ENCODE measurements at regions not wholly inside any gene's neighbourhood (a gene's known extent, or its start where the extent isn't known, plus 50 kb on each side); places are given as distances from the start of the nearest gene placed in this dataset.
"Not testable (repeated sequence)": the region's sequence is repeated elsewhere in the genome, so short reads cannot be mapped to it uniquely, and the experiment has no call there.

GRCh38 chr6:19336579-19336978 is 500.6 kb upstream of the ID4 start:
- no peak for DNase-seq

- no peak for DNase-seq
Measured at GRCh38 chr6:19337101-19337500, 500.1 kb upstream of the ID4 start.

- no peak for DNase-seq
Measured at GRCh38 chr6:19342616-19343015, 494.6 kb upstream of the ID4 start.

DNA sequence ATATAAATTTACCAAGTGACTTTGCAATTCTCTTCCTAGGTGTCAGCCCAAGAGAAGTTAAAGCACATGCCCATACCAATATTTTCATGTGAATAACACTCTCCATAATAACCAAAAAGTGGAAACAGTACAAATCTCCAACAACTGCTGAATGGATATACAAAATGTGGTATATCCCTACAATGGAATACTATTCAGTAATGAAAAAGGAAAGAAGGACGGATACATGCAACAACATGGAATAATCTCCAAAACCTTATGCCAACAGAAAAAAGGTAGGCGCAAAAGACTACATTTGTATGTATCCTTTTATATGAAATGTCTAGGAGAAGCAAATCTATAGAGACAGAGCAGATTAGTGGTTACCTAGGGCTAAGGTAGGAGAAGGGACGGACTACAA is 487.7 kb upstream of the ID4 start:
- DNase-seq, result no peak

GRCh38 chr6:19354181-19354580 is 483.0 kb upstream of the ID4 start:
- no peak for DNase-seq

- DNase-seq, result no peak
Measured at GRCh38 chr6:19356692-19357091, 480.5 kb upstream of the ID4 start.

DNA sequence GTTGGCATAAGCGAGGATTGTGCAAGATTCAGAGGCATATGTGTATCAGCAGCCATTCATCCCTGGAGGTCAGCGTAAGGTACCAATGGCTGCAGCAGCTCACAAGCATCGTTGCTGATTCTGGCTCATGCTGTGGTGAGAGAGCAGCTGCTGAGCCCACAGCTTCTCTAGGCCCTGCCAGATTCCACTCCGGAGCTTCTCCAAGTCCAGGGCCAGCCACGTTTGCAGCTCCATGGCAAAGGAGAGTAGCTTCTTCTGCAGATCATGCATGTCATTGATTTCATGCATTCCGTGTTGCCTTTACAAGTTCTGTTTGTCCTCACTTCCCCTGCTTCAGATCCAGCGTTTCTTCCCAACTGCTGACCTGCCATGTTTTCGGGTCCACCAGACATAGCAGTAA is 474.8 kb upstream of the ID4 start:
- no peak for DNase-seq

- no peak for DNase-seq
Measured at GRCh38 chr6:19368511-19368910, 468.7 kb upstream of the ID4 start.

GRCh38 chr6:19369785-19370184 is 467.4 kb upstream of the ID4 start:
- no peak for DNase-seq

DNA sequence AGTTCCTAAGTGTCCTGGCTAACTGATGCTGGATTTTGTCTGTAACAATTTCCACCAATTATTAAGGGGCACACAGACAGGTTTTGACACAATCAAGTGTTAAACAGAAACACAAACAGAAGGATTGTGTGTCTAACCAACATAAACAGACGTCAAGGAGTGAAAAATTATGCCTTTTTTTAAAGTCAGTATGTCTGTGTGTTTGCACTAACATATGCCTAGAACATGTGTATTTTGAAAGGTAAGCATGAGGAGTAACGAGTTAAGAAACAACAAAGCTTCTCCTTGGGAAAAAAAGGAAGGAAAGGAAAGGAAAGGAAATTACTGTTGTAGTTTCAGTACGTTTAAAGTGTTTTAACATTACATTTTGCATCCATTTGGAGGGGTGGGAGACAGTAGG is 466.3 kb upstream of the ID4 start:
- no peak for DNase-seq

- DNase-seq, result no peak
Measured at GRCh38 chr6:19375613-19376012, 461.6 kb upstream of the ID4 start.

GRCh38 chr6:19377722-19378121 is 459.4 kb upstream of the ID4 start:
- no peak for DNase-seq

DNA sequence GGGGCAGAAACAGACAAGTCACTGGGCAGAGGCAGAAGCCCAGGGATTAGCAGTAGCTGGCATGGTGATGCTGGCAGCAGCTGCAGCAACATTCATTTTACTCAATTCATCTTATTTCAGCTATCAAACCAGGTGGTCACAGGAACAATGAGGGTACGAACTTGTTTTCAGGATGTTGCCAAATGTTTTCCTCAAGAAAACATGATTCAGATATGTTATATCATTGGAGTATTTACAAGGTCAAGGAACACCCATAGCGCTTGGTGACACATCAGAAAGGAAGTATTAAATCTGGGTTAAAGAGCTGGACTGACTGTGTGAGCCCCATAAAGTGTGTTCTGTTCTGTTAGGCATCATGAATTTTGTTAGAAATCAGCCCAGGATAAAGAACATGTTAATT is 456.9 kb upstream of the ID4 start:
- no peak for DNase-seq

- no peak for DNase-seq
Measured at GRCh38 chr6:19382676-19383075, 454.5 kb upstream of the ID4 start.

DNA sequence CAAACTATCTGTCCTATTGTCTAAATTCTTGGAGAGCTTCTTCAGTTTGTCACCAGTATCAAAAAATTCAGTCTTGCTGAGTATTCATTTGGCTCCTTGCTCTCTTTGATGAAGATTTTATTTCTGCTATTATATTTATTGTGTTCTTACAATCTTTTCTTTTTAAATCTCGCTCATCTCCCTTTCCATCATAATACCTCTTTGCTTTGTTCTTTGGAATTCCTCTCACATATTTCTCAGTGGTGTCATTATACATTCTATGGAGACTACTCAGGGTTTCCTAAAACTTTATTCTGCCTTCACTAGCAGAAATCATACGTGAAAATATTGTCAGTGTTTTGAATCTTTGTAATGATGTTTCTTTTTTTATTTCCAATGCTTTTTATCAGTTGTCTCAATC is 445.2 kb upstream of the ID4 start:
- DNase-seq, result no peak

- DNase-seq, result no peak
Measured at GRCh38 chr6:19394051-19394450, 443.1 kb upstream of the ID4 start.

DNA sequence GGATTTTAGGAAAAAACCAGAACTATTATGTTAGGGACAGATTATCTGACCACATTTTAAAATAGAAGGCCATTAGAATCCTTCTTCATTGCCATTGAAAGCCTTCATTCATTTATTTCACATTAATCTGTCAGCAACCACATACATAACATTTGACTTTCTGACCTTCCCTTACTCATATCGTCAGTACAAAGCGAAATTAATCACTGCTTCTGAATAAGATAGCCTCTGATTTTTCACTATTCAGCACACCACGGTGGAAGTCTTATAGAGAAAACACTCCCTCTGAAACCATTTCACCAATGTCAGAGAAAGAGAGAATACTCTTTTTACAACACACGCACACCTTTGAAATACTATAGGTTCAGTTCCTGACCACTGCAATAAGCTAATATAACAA is 442.5 kb upstream of the ID4 start:
- DNase-seq, result no peak

DNA sequence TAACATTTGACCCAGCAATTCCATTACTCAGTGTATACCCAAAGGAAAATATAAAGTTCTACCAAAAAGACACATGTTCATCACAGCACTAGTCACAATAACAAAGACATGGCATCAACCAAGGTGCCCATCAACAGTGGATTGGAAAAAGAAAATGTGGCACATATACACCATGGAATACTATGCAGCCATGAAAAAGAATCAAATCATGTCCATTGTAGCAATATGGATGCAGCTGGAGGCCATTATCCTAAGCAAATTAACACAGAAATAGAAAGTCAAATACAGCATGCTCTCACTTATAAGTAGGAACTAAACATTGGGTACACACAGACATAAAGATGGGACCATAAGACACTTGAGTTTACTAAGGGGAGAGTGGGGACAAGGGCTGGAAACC is 441.9 kb upstream of the ID4 start:
- no peak for DNase-seq

DNA sequence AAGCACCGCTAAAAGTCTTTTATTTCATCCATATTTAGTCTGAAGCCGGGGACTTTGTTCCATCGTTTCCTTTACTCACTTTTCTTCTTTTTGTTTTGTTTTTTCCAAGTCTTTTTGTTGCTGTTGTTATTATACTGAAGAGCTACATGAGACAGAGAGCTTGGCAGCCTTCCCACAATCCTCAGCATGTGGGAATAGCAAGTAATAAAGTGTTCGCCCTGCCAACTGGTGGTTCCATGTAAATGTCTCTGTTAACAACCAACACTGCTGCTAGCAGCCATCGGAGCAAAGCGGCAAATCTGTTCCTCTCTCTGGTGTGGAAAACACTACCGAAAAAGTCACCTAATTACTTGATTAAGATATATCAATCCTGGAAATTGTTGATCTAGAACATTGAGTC is 437.8 kb upstream of the ID4 start:
- DNase-seq, result no peak

DNA sequence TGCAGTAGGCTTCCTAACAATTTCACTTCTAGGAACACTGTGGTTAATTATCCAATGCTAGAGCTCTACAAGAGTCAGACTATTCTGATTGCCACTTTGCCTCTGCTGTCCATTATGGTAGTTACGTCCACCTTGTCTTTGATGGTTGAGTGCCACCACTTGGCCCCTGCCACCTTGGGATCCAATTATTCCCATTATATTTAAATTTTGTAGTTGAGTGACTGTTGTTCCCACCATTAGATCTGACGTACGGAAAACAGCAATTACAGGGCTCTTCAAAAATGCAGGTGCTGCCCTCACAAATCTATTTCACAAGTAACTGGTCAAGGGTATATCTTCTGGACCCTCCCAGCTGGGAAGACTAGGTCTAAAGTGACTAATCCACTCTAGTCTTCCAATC is 432.3 kb upstream of the ID4 start:
- DNase-seq, result not testable (repeated sequence)

- DNase-seq, result no peak
Measured at GRCh38 chr6:19408331-19408730, 428.8 kb upstream of the ID4 start.

- DNase-seq, result no peak
Measured at GRCh38 chr6:19410481-19410880, 426.7 kb upstream of the ID4 start.

DNA sequence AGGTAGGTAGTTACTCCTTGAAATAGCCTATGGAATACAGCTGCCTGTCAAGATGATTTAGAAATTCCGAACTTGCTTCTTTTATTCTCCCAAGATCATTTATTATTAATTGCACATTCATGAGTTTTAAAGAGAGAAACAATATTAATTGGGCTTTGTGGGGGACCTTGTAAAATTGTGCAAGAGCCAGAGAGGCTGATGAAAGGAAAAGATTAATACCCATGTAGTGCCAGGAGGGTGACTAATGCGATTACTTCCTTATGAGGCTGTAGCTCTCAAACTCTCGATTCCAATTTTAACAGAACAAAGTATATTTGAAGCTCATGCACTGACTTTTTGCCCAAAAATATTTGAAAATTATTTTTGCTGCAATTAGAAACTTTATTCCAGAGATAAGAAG is 423.8 kb upstream of the ID4 start:
- no peak for DNase-seq

GRCh38 chr6:19415605-19416326 is 421.4 kb upstream of the ID4 start:
- DNase-seq, result no peak

DNA sequence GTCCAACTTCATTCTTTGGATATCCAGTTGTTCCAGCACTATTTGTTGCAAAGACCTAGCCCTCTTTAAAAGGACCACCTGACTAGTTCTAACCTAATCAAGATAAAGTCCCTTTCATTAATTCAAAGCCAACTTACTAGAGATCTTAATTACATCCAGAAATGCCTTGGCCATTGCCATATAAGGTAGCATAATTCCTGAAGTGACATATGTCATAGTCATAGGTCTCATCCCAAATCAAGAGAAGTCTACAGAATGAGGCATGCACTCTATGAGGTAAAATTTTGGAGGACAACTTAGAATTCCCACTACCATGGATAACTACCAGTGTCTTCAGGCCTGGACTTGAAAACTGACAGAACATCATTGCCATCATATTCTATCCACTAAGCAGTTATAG is 420.4 kb upstream of the ID4 start:
- no peak for DNase-seq

GRCh38 chr6:19417713-19418112 is 419.5 kb upstream of the ID4 start:
- DNase-seq, result no peak
